ENCODE measurements at regions not wholly inside any gene's neighbourhood (a gene's known extent, or its start where the extent isn't known, plus 50 kb on each side); places are given as distances from the start of the nearest gene placed in this dataset.

GRCh38 chr2:236345081-236345714 lies 81.0 kb upstream of the ASB18 start:
- TF ChIP-seq CTCF (conservative IDR thresholded peaks at IDR 0.05; ENCODE audit: low read length) (no peak), EZH2phosphoT487 (IDR thresholded peaks at IDR 0.05; ENCODE audit: borderline replicate concordance) (no peak)
